ENCODE measurements at regions not wholly inside any gene's neighbourhood (a gene's known extent, or its start where the extent isn't known, plus 50 kb on each side); places are given as distances from the start of the nearest gene placed in this dataset.

DNA sequence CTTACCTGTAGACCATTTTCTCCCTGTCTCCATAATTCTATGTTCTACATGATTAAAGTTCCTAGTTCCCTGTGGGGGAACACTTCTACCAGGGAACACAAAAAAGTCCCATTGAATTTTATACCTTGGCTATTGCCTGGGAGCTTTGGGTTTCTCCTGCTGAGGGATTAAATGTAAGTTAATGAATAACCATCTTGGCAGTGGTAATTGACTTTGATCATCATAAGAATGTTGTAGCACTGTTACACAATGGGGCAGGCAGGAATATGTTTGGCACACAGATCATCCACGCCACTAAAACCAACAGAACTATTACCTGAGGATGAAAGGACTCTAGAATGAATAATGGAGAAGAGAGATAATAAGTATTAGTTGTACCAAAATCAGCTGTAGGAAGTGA is 1106.2 kb upstream of the GJE1 start:
- DNase-seq = no peak

DNA sequence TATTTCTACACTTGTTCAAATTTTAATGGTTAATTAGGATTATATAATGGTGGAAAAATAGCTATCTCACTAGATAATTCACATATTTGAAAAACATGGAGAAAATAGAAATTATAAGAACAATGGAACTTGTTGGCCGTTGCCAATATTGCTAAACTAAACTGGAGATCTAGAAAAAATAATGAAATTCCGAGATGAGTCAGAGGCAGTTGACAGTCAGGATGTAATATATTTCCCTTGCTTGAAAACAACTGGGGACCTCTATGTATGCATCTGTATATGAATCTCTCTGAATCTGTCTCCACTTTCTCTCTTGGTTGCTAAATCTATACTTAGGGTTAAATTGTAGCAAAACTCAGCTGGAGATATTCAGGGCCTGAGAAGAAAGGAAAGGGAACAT is 1108.2 kb upstream of the GJE1 start:
- no peak for DNase-seq

DNA sequence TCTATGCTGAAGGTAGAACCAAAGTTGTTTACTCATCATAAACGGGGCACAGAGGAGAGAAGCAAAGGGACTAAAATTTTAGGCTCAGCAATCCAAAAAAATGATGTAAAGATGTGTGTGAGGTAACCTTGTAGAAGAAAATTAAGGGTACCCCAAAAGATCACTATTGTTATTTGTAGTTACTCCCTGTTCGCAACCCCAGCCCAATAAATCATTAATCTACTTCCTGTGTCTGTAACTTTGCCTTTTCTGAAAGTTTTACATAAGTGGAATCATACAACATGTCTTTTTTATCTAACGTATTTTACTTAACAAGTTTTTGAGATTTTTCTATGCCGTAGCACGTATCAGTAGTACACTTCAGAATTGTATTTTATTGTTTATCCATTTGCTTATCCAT is 1114.8 kb upstream of the GJE1 start:
- DNase-seq = no peak

DNA sequence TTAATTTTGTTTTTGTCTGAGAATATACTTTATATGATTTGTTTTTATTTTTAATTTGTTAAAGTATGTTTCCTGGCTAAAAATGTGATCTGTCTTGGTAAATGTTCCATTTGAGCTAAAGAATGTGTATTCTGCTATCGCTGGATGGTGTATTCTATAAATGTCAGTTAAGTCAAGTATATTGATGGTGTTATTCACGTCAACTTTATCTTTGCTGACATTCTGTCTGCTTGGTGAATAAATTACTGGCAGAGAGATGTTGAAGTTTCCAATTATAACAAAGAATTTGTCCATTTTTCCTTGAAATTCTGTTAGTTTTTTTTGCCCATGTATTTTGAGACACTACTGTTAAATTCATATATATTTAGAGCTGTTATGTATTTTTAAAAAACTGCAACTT is 1131.8 kb upstream of the GJE1 start:
- DNase-seq = no peak

DNA sequence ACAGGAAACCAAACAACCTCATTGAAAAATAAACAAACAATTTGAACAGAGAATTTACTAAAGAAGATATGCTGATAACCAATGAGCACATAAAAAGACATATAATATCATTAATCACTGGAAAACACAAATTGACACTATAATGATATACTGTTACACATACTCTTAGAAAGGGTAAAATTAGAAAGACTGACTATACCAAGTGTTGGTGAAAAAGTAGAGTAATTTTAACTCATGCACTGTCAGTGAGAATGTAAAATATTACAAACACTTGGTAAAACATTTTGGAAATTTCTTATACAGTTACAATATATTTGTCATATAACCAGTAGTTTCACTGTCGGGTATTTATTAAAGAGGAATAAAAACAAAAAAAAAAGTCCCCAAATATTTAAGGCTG is 1139.2 kb upstream of the GJE1 start:
- no peak for DNase-seq

DNA sequence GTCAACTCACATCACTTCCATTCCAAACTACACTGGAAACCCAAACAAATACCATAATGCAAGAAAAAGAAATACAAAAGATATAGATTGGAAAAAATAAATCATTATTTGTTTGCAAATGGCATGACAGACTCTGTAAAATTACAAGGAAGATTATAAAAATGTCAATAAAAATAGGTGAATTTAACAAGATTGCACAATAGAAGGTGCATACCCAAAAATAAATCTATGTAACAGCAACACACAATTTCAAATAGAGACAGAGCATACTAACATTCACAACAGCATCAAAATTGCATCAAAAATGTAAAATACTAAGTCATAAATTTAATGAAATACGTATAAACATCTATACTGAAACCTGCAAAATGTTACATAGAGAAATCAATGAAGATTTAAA is 1140.0 kb upstream of the GJE1 start:
- no peak for DNase-seq

DNA sequence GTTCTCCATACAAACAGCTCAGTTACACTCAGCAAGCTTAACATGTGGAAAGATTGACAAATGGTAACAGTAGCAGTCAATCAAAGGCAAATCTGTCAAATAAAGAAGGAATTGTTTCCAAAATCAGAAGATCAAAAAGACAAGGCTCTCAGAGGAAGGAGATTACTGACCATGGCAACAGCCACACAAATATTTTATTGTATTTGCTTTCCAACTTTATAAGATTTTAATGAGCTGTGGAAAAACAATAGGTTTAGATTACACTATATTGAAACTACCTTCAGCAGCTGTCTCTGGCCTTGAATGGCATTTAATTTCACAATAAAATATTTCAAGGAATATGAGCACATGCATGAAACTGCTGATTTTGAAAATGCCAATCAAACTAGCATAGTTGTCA is 1143.9 kb upstream of the GJE1 start:
- DNase-seq = no peak

DNA sequence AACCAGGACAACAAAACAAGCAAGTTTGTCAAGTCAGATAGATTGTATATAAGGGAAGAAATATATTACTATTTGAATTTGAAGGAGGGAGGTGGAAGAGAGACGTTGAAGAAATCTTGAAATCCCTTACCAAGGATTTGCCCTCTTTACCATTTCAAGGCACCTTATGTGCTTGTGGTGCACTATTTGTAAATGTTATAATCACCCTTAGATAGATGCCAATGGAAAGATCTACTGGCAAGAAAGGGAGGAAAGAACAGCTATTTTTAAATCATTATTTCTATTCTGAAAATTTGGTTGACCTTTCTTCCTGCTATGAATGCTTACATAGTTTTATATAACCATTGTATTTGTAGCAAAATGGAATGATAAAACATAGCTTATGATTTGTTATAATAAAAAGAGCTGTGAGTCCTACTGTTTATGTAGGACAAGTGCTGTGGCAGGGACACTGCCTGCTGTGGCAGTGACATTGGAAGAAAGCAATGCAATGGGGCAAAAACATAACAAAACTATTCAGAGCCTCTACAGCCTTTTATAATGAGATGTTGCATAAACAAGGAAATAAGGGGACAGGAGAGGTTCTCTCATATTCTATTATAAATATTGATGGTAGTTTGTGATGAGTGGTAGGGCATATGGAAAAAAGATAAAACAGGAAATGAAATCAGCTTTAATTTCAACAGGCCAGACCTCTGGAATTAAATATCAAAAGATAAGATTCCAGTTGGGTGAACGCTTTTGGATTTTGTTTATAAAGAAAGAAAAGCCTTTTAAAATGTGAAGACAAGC is 1145.2 kb upstream of the GJE1 start:
- no peak for DNase-seq

DNA sequence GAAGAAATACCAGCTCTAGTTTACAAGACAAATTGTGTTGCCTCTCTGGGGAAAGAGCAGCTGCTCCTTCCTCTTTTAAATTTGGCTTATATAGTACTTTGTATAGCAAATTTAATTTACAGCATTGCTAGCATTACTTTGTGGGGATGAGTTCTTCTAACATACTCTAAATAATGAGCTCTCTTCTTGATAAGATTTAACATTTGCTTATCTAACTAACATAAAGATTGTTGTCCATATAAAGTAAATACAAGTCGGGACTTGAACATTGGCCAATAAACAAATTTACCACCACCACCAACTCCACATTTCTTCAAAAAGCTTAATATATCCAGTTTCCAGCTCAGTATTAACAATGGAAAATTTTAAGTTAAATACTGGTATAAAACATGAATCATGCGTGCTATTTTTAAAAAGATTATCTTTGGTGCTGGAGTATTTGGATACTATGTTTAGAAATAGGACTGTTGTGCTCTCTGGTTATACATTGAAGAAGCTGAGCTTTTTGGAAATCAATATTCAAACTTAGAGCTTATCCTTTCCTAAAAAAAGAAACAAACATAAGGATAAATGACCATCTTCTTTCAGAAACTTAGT is 1146.9 kb upstream of the GJE1 start:
- DNase-seq = no peak

DNA sequence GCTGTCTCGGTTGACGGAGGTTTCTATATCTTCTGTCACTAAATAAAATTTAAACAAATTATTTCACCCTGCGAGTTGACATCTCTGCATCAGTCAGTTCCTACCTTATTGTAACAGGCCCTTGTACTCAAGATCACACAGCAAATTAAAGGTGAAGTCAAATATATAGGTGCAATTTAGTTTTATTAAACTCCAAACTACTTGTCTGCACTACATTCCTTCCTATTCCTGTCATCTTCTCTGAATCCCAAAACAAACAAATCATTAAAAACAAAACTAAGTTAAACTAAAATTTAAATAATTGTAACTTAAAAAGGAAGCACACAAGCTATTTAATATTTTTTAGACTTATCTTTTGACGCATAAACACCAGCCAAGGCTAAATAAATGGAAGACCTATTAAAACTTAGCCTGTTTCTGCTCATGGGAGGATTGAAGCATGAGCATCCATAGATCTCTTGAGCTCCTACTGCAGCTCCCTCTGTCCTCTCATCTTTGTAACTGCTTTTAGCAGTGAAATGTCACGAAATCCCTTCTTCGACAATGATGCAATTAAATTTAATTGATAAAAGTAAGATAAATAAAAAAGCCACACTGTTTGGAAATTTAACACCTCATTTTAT is 1152.3 kb upstream of the GJE1 start:
- DNase-seq = no peak

DNA sequence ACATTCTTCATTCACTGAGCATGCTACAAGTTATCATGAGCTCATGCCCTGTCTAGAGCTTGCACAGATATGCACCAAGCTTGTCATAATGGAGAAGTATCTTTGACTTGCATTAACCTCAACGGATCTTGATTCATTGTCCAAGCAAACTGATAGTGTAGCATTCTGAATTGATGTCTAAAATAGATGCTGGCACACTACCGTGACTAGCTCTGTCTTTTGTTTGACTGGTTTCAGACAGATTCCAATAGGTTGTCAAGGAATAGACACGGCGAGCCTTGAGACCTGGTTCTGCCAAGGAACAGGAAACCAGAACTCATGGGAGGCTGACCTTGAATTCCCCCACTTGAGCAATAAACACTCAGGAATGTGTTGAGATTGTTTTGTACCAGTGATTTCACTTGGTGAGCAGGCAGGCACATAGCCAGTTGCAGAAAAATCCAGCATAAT is 1153.1 kb upstream of the GJE1 start:
- no peak for DNase-seq

DNA sequence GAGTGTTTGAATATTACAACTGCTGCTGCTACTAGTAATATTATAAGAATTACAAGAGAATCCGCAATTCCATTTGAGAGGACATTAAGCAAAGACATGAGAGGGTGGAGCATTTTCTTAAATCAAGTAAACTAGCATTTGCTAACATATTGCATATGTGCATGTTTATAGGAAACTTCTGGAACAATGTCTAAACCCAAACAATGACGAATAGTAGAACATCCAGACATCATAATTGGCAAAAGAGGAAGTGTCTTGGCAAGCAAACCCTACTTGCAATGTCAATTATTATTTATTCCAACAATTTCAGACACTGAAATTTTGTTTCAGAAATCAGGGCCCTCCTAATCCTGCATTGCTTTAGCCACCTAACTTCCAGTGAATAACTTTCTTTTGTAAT is 1155.3 kb upstream of the GJE1 start:
- no peak for DNase-seq

DNA sequence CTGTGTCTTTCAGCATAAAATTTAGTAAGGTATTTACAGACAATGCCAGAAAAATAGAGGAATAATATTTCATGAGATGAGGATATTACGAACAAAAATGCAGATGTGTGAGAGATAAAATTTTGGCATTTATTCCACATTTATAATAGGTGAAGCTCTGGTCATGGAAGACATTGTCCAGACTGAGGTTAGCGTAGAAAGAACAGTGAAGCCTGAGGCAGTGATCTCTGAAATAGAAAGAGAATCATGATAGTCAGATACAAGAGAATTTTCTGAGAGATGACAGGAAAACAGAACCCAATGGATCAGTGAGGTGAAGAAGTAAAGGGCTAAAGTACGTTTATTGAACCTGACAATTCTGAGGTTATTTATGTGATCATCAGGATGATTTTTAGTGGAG is 1155.9 kb upstream of the GJE1 start:
- DNase-seq = no peak

DNA sequence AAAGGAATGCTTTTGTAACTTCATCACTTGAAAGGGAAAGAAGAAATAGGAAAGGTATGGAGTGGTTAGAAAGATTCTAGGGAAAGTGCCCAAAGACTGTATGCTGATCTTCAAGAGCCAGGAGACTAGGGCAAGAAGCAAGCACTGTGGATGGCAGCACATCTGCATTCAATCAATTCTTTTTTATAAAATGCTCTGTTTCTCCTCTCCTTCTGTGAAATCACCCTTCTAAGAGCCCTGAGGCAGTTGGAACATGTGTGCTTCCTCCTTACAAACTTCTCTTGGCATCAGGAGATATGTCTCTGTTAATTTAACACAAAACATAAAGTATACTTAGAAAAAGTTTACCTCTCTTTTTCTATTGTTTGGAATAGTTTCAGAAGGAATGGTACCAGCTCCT is 1162.2 kb upstream of the GJE1 start:
- DNase-seq = no peak

DNA sequence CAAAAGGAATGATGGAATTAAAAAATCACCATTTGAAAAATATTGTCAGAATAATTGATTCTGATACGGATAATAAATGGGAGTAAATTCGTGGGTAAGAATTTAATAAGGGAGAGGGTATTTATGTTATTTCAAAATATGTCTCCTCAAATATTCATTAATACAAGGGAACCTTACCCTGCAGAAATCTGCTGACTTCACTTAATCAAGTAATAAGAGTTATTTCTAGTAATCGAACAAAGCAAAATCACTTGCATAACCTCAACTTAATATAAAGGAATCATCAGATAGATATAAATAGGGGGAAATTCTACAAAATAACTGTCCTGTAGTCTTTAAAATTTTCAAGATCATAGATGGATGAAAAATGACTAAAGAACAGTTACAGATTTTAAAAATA is 1164.7 kb upstream of the GJE1 start:
- no peak for DNase-seq

DNA sequence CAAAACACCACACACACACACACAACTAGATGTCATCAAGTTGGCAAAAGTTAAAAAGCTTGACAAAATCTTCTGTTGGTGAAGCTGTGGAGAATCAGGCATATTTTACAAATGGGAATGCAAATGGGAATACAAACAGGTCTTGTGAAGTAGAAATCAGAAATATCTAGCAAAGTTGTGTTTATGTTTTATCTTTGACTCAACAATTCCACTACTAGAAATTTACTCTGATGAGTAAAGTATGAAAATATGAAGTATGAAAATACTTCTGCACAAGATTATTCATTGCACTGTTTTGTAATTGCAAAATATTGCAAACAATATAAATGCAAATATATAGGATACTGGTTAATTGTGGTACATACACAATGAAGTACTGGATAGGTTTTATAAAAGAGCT is 1166.0 kb upstream of the GJE1 start:
- no peak for DNase-seq

DNA sequence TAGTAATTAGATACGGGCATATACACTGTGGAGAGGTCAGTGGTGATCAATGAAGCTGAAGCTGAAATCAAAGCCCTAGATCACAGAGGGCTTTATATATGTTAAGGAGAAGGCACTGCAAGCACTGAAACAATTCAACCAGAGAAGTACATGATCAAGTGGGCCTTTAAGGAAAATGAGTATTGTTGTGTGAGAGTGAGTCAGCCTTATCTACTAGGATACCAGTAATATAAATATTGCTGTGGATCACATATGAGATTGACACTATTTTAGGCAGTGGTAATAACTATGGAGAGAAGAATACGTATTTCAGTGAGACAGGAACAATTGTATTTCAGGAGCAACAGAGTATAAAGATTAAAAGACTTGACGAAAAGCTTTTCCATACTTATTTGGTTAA is 1172.2 kb upstream of the GJE1 start:
- no peak for DNase-seq

DNA sequence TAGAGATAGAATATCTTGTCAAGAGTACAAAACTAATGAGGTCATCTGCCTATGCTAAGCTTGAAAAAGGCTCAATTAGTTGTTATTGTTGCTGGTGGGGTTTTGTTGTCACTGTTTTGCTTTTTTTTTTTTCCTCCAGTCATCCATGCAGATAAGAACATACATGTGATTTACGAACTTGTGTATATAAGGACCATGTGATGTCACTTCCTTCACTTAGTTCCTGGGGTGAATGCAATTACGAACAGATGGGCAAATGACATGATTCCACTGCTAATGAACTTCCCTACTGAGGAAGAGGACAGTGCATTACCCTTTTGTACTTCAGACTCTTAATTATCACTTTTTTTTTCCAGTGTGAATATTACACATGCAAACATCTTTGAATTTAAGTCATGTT is 1175.3 kb upstream of the GJE1 start:
- no peak for DNase-seq

DNA sequence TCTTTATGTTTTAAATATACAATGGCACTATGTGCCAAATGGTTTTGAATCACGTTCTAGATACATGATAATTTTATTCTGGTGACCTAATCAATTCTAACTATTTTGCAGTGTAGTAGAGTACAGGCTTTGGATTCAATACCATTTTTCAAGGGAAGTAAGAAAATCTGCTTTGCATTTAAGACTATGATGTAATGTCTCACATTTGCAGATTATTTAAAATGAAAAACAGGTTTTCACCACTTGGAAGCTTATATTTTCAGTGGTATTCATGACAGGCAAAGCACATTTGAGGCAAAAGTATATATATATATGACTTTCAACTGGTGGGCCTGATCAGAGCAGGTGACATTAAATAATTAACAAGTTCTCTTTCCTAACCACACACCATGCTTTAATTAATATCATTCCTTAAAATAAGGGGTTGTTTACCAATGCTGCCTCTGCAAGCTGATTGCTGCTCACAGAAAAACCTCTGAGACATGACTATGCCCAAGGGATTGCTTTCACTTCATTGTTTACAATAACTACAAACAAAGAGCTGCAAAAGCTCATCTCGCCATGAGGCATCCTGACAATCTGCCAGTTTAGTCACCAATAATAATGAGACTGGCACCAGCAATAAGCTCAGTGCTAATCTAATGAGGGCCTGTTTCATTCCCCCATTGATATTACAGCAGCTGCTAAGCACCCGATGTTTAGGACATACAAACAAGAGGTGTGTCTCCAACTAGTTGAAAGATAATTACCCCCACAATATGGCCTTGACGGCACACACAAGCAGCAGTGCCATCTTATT is 1176.0 kb upstream of the GJE1 start:
- peak; percentile 8 for DNase-seq

DNA sequence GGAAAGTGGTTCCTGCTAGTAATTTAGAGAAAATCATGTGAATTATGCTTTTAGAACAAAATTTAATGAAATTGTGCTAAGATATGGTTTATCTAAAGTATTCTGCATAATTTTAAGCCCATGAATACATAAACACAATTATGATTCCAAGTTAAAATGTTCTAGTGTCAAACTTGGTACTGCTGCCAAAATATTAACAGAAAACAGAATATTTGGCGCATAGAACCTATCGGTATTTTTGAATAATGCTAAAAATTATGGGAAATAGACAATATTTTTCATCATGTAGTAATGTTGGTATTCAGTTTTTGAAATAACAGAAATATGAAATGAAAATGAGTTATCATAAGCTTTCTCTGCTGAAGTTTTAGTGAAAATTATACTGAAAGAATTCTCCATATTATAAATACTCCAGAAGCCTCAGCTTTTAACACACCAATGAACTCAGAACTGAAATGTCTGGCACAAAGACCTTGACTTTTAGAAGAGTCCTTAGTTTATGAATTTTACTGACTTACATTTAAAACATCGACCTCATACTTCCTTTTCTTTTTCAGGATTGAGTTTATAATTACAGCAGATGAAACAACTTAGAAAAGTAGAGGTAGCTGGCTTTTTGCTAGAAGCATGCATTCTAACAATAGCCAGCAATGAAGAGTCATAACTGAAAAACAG is 1192.3 kb upstream of the GJE1 start:
- no peak for DNase-seq

DNA sequence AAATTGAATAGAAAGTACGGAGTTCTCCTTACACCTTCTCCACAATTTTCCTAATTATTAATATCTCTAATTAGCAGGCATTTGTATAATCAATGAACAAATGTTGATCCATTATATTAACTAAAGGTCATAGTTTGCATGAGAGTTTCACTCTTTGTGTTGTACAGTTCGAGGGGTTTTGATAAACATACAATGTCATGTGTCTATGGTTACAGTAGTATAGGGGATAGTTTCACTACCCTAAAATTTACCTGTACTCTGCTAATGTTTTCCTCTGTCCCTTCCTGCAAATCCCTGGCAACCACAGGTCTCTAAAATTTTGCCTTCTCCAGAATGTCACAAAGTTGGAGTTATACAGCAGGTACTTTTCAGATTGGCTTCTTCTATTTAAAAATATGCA is 1199.8 kb upstream of the GJE1 start:
- DNase-seq = no peak

DNA sequence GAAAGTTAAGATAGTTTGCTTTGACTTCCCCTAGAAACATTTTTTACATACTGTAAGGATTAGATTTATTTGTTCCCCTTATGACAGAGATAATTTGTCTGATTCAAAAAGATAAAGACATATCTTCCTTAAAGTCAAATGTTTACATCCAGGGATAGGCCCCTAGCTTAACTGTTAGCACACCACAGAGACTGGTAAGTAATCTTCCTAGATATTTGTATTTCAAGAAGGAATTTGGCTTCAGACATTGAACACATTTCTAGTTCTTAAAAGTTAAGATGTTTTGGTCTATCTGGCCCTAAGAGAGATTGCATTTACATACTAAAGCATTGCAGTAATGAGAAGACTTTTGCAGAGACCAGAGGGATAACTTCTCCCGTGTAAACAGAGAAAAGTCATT is 1201.1 kb upstream of the GJE1 start:
- DNase-seq = no peak

DNA sequence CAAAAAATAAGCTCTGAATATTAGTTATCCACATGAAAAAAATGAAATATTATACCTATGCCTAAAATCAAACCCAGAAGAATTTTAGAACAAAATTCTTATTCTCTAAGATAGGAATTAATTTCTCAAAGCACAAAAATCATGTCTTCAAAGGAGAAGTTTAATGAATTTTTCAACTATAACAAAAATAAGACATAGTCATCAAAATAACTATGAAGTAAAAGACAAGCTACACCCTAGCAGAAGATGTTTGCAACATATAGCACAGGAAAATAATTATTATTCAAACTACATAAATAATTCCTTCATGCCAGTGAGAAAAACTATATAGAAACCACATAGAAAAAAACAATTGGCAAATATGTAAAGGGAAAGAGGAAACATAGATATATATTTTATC is 1203.6 kb upstream of the GJE1 start:
- DNase-seq = no peak

Measured in NCI-H2029 treated with DMSO at 0.1 percent for 48 hours (cell line).